ENCODE measurements at regions not wholly inside any gene's neighbourhood (a gene's known extent, or its start where the extent isn't known, plus 50 kb on each side); places are given as distances from the start of the nearest gene placed in this dataset.

DNA sequence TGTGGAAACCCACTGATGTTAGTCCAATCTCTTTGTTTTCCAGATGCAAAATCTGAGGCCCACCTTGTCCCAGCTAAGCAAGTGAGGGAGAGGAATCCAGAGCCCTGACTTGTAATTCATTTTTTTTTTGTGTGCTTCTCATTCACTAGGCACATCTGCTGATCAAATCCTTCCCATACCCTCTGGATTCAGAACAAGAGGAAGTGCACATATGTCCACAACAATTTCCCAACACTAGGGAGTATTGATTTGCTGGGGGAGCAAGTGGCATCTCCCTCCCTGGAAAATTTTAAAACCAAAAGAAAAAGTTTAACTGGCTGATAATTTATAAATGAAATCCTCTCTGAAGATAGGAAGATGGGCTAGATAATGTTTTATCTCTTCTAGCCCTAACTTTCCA, 94.6 kb upstream of the RFC3 start:
- no peak for DNase-seq

- DNase-seq, result peak; percentile 67 to 78
Measured at GRCh38 chr13:33723772-33724435, 94.0 kb upstream of the RFC3 start.

DNA sequence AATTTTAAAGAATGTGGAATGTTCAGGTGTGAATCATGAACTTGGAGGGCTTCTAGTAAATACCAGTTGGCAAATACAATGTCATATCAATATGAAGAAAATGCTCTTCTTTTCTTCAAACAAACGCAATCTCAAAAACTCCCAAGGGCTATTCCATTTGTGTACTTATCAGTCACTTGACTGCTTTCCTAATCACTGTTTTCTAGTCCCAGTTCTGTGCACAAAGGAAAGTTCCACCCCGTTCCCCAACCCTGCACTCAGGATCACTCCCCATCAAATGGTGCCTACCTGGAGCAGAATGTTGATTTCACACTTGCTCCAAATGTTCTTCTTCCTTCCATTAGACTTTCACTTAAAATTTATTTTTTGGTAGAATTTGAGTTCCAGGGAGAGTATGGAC, 92.6 kb upstream of the RFC3 start:
- no peak for DNase-seq

DNA sequence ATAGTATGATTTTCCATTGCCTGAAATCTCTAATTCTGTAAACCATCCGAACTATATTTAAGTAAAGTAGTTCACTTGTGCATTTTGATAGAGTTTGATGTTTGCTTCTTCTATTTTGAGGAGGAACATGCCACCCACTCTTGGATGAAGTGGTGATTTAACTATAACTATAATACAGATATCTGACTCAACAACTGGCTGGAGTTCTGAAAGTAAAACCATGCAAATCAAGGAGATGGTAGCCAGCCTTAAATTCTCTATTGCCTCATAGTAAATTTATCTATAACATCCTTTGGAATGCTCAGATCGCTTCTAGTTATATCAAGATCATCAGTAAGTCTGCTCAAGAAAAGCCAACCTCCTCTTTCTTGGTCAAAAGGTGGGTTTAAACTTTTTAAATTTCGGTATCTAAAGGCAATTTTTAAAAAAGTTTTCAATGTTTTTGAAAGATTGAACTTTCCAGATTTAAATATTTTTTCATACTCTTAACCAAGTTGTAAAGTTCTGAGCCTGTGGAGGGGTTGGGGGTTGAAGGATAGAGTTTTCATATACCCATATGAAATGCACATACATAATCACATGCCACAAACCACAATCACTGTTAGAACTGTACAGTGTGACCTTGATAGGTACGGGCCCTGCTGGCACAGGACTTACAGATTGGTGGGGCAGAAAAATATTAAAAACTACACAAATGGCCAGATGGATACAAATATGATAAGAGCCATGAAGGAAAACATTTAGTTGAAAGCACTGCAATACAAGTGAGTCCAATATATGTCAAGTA, 90.5 kb upstream of the RFC3 start:
- no peak for DNase-seq

- DNase-seq, result peak in 1 of 2 donors; percentile 7
Measured at GRCh38 chr13:33728271-33729037, 89.5 kb upstream of the RFC3 start.

- peak in 1 of 2 donors; percentile 25 for DNase-seq
Measured at GRCh38 chr13:33730147-33730546, 87.8 kb upstream of the RFC3 start.

DNA sequence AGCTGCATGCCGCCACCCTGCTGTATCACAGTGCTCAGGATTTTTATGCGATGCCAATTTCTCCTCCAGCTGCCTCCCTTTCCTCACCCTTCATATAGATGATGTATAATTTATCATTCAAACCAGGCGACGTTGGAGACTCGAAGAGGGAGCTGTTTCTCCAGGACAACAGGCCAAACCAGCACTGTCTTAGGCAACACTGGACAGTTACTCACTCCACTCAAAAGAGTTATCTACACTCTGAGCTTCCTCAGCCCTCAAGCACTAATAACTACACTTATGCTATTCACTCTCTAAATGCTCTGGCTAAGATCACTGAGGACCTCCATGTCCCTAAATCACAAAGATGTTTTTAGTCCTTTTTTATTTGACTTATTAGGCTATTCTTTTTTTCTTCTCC, 87.3 kb upstream of the RFC3 start:
- no peak for DNase-seq

GRCh38 chr13:33735276-33735675, 82.7 kb upstream of the RFC3 start:
- no peak for DNase-seq

- DNase-seq, result no peak
Measured at GRCh38 chr13:33739254-33739653, 78.7 kb upstream of the RFC3 start.

DNA sequence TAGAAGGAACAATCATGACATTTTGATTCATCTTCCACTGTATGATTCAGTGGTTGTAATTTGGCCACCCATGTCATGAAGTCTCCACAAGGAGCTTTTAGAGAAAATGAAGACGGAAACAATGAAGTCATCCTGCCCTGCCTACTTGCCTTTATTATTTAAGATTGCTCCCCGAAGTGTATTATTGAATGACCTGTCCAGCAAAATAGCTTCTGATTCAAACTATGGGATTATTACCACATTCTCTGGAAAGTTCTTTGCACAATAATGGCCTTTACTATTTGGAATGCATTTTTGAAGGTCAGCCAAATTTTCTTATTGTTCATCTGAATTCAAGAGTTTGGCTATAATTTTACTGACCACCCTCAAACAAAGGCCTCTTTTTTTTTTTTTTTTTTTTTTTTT, 77.8 kb upstream of the RFC3 start:
- DNase-seq, result no peak

DNA sequence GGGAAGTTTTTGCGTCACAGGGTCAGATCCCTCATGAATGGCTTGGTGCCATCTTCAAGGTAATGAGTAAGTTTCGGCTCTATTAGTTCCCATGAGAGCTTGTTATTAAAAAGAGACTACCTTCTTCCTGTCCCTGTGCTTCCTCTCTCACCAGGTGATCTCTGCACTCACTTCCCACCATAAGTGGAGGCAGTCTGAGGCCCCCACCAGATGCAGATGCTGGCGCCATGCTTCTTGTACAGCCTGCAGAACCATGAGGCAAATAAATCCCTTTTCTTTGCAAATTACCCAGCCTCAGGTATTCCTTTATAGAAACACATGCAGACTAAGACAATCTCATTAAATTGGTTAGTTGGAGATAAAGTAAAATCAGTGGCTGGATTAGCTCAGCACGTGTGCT, 75.6 kb upstream of the RFC3 start:
- no peak for DNase-seq

GRCh38 chr13:33743438-33744368, 74.2 kb upstream of the RFC3 start:
- DNase-seq, result peak in 1 of 2 donors; percentile 14

- DNase-seq, result no peak
Measured at GRCh38 chr13:33744589-33745369, 73.2 kb upstream of the RFC3 start.

DNA sequence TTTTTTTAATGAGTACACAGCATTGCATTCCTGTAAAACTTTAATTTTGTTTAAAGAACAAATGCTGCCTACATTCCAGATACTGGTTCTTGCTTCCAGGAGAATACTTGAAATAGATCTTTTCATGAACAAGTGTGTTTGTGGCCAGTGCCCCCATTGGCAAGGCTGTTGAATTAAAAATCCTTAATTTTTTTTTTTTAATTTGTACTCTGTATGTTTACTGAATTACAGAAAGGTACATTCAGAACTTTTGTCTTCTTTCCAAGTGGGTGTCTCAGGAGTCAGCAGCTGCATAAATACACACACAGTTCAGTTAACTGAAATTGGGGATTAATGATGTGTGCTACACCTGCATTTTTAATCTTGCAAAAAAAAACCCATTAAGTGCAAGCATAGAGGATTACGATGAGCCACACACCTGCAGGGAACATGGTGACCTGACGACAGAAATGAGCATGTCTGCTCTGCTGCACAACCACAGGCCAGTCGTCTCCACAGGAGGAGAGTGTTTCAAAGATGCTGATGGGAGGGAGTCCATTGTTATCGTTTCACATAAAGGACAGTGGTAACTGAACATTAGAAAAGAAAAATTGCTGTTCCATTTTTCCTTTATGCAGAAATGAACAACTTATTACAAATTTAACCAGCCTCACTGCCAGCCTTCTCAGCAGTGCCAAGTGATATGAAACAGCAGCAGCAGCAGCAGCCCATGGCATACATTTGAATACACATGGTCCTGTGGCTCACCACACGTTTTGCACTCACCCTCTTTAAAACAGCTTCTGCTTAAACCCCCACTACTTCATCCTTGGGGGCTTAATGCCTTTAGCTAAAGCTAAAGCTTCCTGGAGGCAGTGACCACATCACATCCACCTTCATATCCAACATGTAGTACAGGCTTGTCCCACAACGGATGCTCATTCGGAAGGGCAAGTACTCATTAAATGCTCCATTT, 72.3 kb upstream of the RFC3 start:
- no peak for DNase-seq

- DNase-seq, result no peak
Measured at GRCh38 chr13:33746867-33747266, 71.1 kb upstream of the RFC3 start.

- no peak for DNase-seq
Measured at GRCh38 chr13:33751151-33751550, 66.8 kb upstream of the RFC3 start.

- DNase-seq, result no peak
Measured at GRCh38 chr13:33752094-33752493, 65.9 kb upstream of the RFC3 start.

GRCh38 chr13:33752597-33752996, 65.4 kb upstream of the RFC3 start:
- no peak for DNase-seq

DNA sequence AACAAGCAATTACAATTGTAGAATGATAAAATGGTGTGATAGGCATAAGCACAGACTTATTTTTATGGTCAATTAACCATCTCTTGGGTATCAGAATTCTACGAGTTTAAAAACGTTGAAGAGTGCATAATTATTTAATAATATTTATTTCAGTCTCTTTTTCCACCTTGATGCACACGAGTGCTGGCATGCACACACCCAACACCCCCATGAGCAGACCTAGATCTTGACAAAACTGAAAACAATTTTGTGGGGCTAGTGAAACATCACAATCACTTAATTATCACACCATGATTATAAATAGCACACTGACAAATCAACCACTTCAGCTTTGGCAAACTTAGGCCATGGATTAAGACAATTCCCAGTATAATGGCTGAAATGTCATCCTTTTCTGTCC, 61.0 kb upstream of the RFC3 start:
- no peak for DNase-seq

DNA sequence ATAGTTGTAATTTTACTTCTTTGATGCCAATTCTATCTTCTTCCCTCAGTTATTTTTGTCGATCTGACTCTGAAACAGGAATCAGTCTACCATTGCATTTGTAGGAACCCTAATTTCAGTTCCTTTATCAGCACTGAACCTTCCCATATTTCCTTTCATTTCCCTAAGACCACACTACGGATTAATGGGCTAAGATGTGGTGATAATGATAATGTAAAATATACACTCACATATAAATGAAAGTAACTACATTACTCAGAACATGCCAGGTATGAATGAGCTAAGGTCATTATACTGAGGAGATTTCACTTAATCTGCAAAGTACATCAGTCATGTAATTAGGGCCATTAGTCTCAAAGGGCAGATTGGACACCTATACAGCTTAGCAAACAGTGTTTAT, 60.2 kb upstream of the RFC3 start:
- DNase-seq, result no peak

GRCh38 chr13:33758113-33758512, 59.8 kb upstream of the RFC3 start:
- no peak for DNase-seq

Measured in CD4-positive, alpha-beta T cell treated with Interleukin-1 beta for 1 hour (primary cell).